ENCODE measurements at regions not wholly inside any gene's neighbourhood (a gene's known extent, or its start where the extent isn't known, plus 50 kb on each side); places are given as distances from the start of the nearest gene placed in this dataset.

DNA sequence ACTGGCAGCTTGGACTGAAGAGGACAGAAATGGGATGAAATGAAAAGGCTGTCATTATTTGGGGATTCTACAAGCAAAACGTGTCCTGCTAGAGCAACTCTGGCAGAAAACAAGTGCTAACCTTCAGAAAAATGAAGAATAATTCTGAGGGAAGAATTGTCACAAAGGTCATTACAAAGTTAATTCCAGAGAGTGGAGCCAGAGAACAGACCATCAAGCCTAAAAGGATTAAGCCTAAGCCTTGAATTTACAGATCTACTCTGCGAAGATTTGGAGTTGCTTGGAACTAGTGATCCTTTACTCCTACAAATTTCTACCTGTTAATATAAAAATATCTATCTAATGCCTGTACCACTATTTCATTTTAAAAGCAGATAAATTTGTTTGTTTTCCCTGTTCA, 1077.3 kb upstream of the CNTN5 start:
- intact Hi-C loops (cut with micrococcal nuclease) (no loop called here), dilution Hi-C loops (cut with MboI; ENCODE audit: extremely low pct_ligation_motif_present, low sequenced_read_pairs) (no loop called here)
- H3K79me2 ChIP-seq (ENCODE audit: control insufficient read depth, insufficient read depth, low read length), result no peaks in the 10 kb centered on the region
- no peak overlapping the region for H3K9ac ChIP-seq (replicated peaks; ENCODE audit: extremely low read depth, insufficient read depth, low read length)
- no peaks in the 10 kb centered on the region for H3K9me3 ChIP-seq (replicated peaks; ENCODE audit: control insufficient read depth, insufficient read depth, low read length)
- DNase-seq (ENCODE audit: low read depth, low spot score) (no peak), FAIRE-seq (no peak)
- no peaks in the 10 kb centered on the region for H4K20me1 ChIP-seq (replicated peaks; ENCODE audit: control insufficient read depth, extremely low read depth, insufficient read depth, low read length)
- H3K27ac ChIP-seq (ENCODE audit: insufficient read depth, low read depth, low read length), result no peak overlapping the region
- H3K9me1 ChIP-seq (replicated peaks; ENCODE audit: control insufficient read depth, extremely low read depth, insufficient read depth, low read length), result no peaks in the 10 kb centered on the region
- no peaks in the 10 kb centered on the region for H3K36me3 ChIP-seq (ENCODE audit: control insufficient read depth in 2 of 2, extremely low read depth in 1 of 2, insufficient read depth in 2 of 2, low read length in 2 of 2)
- H3K4me3 ChIP-seq (replicated peaks in 1 of 3; ENCODE audit: insufficient read depth in 1 of 3, low read depth in 1 of 3, low read length in 3 of 3), result no peak overlapping the region
- CTCF ChIA-PET, result no interaction called here
- BruUV-seq (replicated peaks), result no TSS peak
- H3K4me1 ChIP-seq (ENCODE audit: control insufficient read depth, extremely low read depth, insufficient read depth, low read length), result no peaks in the 10 kb centered on the region
- no peak overlapping the region for H3K4me2 ChIP-seq (ENCODE audit: insufficient read depth, low read length)
- no peaks in the 10 kb centered on the region for H3K27me3 ChIP-seq (ENCODE audit: control insufficient read depth in 2 of 2, insufficient read depth in 2 of 2, low read length in 2 of 2)
- H2AFZ ChIP-seq (ENCODE audit: low read depth, low read length), result no peak overlapping the region
- TF ChIP-seq POLR2AphosphoS5 (IDR thresholded peaks at IDR 0.05; ENCODE audit: insufficient read depth, low read depth, low read length) (no peak), POLR2A (IDR thresholded peaks at IDR 0.05; ENCODE audit: low read depth, low read length) (no peak), MYC (IDR thresholded peaks at IDR 0.05; ENCODE audit: low read depth, low read length) (no peak), EZH2 (IDR thresholded peaks at IDR 0.05; ENCODE audit: borderline replicate concordance, low read depth, low read length, severe bottlenecking) (no peak), GATA2 (IDR thresholded peaks at IDR 0.05; ENCODE audit: insufficient read depth, insufficient read length, low read depth, low read length) (no peak)
- POLR2A ChIA-PET, result no interaction called here

DNA sequence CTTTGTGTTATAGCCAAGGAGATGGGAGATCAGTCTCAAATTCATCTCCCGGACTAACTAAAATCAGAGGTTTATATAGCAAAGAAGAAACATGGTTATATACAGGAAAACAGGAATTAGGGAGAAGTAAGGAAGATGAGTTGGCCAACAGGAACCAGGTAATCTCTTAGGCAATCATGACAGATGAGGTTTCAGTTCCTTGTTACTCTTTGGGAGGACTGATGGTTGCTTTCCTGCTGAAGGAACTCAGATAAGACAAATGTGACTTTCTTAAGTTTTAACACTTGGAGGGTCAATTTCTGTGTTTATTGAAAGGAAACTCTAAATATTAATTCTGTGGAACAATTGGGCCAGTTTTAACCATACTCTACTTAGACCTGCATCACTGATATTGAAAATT, 1072.0 kb upstream of the CNTN5 start:
- intact Hi-C loops (cut with micrococcal nuclease) (no loop called here), dilution Hi-C loops (cut with MboI; ENCODE audit: extremely low pct_ligation_motif_present, low sequenced_read_pairs) (no loop called here)
- ChIA-PET CTCF (no interaction called here), POLR2A (no interaction called here)
- H3K4me1 ChIP-seq (ENCODE audit: control insufficient read depth, extremely low read depth, insufficient read depth, low read length), result no peaks in the 10 kb centered on the region
- no peak overlapping the region for H3K27ac ChIP-seq (ENCODE audit: insufficient read depth, low read depth, low read length)
- no peak for FAIRE-seq
- no peaks in the 10 kb centered on the region for H3K36me3 ChIP-seq (ENCODE audit: control insufficient read depth in 2 of 2, extremely low read depth in 1 of 2, insufficient read depth in 2 of 2, low read length in 2 of 2)
- no peaks in the 10 kb centered on the region for H3K79me2 ChIP-seq (ENCODE audit: control insufficient read depth, insufficient read depth, low read length)
- no peaks in the 10 kb centered on the region for H3K9me3 ChIP-seq (replicated peaks; ENCODE audit: control insufficient read depth, insufficient read depth, low read length)
- H3K9me1 ChIP-seq (replicated peaks; ENCODE audit: control insufficient read depth, extremely low read depth, insufficient read depth, low read length), result no peaks in the 10 kb centered on the region
- no peak overlapping the region for H2AFZ ChIP-seq (ENCODE audit: low read depth, low read length)
- H4K20me1 ChIP-seq (replicated peaks; ENCODE audit: control insufficient read depth, extremely low read depth, insufficient read depth, low read length), result no peaks in the 10 kb centered on the region
- no peak overlapping the region for H3K9ac ChIP-seq (replicated peaks; ENCODE audit: extremely low read depth, insufficient read depth, low read length)
- no peak for DNase-seq (ENCODE audit: low read depth, low spot score)
- no peak overlapping the region for H3K4me3 ChIP-seq (replicated peaks in 1 of 3; ENCODE audit: insufficient read depth in 1 of 3, low read depth in 1 of 3, low read length in 3 of 3)
- TF ChIP-seq EZH2 (IDR thresholded peaks at IDR 0.05; ENCODE audit: borderline replicate concordance, low read depth, low read length, severe bottlenecking) (no peak), MYC (IDR thresholded peaks at IDR 0.05; ENCODE audit: low read depth, low read length) (no peak), POLR2A (IDR thresholded peaks at IDR 0.05; ENCODE audit: low read depth, low read length) (no peak), FOS (IDR thresholded peaks at IDR 0.05; ENCODE audit: borderline replicate concordance, insufficient read depth, low read length) (no peak), JUN (IDR thresholded peaks at IDR 0.05; ENCODE audit: borderline replicate concordance, insufficient read depth, insufficient read length, low read depth) (no peak), POLR2AphosphoS5 (IDR thresholded peaks at IDR 0.05; ENCODE audit: insufficient read depth, low read depth, low read length) (no peak), GATA2 (IDR thresholded peaks at IDR 0.05; ENCODE audit: insufficient read depth, insufficient read length, low read depth, low read length) (no peak)
- TF ChIP-seq, protein P1, sequence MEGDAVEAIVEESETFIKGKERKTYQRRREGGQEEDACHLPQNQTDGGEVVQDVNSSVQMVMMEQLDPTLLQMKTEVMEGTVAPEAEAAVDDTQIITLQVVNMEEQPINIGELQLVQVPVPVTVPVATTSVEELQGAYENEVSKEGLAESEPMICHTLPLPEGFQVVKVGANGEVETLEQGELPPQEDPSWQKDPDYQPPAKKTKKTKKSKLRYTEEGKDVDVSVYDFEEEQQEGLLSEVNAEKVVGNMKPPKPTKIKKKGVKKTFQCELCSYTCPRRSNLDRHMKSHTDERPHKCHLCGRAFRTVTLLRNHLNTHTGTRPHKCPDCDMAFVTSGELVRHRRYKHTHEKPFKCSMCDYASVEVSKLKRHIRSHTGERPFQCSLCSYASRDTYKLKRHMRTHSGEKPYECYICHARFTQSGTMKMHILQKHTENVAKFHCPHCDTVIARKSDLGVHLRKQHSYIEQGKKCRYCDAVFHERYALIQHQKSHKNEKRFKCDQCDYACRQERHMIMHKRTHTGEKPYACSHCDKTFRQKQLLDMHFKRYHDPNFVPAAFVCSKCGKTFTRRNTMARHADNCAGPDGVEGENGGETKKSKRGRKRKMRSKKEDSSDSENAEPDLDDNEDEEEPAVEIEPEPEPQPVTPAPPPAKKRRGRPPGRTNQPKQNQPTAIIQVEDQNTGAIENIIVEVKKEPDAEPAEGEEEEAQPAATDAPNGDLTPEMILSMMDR (IDR thresholded peaks at IDR 0.05; ENCODE audit: extremely low read depth in 1 of 2, insufficient read depth in 1 of 2, low read depth in 1 of 2, low read length in 2 of 2), result no peak
- TF ChIP-seq, protein P2, sequence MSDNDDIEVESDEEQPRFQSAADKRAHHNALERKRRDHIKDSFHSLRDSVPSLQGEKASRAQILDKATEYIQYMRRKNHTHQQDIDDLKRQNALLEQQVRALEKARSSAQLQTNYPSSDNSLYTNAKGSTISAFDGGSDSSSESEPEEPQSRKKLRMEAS (IDR thresholded peaks at IDR 0.05; ENCODE audit: insufficient read depth, insufficient read length), result no peak
- no peak overlapping the region for H3K4me2 ChIP-seq (ENCODE audit: insufficient read depth, low read length)
- no TSS peak for BruUV-seq (replicated peaks)
- no peaks in the 10 kb centered on the region for H3K27me3 ChIP-seq (ENCODE audit: control insufficient read depth in 2 of 2, insufficient read depth in 2 of 2, low read length in 2 of 2)

All from endothelial cell of umbilical vein (primary cell).